CD1c-positive myeloid dendritic cell (primary cell): ENCODE measurements at regions not wholly inside any gene's neighbourhood (a gene's known extent, or its start where the extent isn't known, plus 50 kb on each side); places are given as distances from the start of the nearest gene placed in this dataset.

ENCODE experiments used
- DNase-seq: peaks from one replicate; pipeline ENCODE4 v3.0.0-alpha.2; 2016; ENCODE audit errors: extremely low spot score

GRCh38 chr5:125278711-125279110 lies 532.3 kb upstream of the ZNF608 start:
- no peak for DNase-seq

- no peak for DNase-seq
Measured at GRCh38 chr5:125281667-125282066, 535.2 kb upstream of the ZNF608 start.

- DNase-seq: no peak
Measured at GRCh38 chr5:125283372-125283771, 536.9 kb upstream of the ZNF608 start.

DNA sequence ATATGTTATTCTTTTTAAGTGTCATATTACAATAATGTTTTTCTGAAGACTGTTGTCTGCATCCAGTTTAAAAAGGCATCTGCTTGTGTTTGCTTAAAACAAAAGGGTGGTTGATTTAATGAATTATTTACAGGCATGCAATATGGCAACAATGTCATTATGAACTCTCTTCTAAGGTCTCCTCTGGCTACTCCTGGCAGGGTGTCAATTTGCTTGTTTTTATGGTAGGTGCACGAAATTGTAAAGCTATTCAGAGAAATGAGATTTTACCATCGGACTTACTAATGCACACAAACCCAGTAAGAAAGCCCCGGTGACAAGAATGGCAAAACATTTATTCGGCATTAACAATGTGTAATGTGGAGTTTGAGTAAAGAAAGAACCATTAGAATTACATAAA lies 539.8 kb upstream of the ZNF608 start:
- no peak for DNase-seq

- no peak for DNase-seq
Measured at GRCh38 chr5:125289606-125290005, 543.2 kb upstream of the ZNF608 start.

DNA sequence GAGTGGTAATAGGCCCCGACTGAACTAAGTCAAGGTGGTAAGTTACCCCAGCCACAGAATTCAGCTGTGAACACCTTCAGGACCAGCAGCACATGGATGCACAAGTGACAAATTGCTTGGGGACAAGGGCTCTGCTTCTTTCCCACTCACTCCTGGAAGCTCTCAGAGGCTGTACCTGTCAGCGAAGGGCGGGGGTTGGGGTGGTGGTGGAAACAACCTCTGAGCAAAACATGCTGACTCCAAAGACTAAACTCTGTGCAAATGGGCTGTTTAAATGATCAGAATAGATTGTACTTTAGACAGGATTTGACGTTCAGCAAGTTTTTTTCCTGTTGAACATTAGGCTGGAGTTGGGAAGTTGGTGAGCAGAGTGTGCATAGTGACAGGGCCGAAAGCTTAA lies 544.5 kb upstream of the ZNF608 start:
- no peak for DNase-seq

- no peak for DNase-seq
Measured at GRCh38 chr5:125291447-125291846, 545.0 kb upstream of the ZNF608 start.

DNA sequence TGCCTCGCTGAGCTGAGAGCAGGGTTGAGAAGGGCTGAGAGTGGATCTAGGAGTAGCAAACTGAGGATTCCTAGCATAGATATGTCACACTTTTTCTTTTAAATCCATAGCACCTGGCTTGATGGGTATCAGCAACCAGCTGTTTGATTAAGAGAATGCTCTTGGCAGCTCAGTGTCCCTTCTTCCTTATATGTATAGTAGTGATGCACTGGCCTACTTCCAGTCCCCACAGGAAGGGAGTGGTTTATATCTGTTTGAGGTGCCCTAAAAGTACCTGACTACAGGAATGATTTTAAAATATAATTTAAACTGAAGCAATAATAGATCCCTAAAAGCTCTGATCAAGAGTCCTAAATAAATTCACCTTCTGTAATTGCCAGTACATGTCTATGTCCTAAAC lies 546.8 kb upstream of the ZNF608 start:
- DNase-seq: no peak

- DNase-seq: no peak
Measured at GRCh38 chr5:125293726-125294125, 547.3 kb upstream of the ZNF608 start.

- DNase-seq: no peak
Measured at GRCh38 chr5:125294844-125295243, 548.4 kb upstream of the ZNF608 start.

GRCh38 chr5:125295405-125295872 lies 549.0 kb upstream of the ZNF608 start:
- peak; percentile 6 for DNase-seq

- DNase-seq: no peak
Measured at GRCh38 chr5:125298258-125298657, 551.8 kb upstream of the ZNF608 start.

DNA sequence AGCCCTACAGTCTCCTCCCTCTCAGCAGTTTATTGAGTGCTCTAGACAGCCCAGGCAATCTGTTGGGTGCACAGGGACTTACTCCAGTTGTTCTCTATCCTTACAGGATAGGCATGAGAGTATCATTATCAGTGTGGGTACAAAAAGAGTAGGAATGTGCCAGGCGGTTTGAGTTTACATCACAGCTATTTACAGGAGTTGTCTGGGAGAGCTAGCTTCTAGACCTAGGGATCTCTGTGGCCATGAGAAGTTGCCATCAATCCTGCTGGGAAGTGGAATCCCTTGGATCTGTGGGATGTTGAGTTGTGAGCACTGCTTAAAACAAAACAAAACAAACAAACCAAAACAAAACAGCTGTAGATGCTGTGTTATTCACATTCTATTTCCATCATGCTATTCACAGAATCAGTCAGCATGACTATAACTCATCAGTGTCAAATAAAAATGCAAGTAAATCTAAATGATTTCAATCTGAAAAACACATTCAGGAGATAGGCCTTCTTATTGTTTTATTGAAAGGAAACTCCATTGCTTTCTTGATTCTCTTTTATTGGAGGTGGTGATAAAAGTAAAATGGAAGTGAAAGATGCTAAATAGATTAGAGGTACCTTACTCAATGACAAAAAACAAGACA lies 552.4 kb upstream of the ZNF608 start:
- no peak for DNase-seq

GRCh38 chr5:125301711-125302110 lies 555.3 kb upstream of the ZNF608 start:
- DNase-seq: no peak

- no peak for DNase-seq
Measured at GRCh38 chr5:125302577-125302976, 556.1 kb upstream of the ZNF608 start.

DNA sequence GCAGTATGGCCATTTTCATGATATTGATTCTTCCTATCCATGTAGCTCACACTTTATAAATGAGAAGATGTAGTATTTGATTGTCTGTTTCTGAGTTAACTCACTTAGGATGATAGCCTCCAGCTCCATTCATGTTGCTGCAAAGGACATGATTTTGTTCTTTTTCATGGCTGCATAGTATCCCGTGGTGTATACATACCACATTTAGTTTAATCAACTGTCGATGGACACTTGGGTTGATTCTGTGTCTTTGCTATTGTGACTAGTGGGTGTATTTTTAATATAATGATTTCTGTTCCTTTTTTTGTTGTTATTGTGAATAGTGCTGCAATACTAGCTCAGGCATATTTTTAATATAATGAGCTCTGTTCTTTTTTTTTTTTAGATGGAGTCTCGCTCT lies 560.3 kb upstream of the ZNF608 start:
- DNase-seq: no peak

DNA sequence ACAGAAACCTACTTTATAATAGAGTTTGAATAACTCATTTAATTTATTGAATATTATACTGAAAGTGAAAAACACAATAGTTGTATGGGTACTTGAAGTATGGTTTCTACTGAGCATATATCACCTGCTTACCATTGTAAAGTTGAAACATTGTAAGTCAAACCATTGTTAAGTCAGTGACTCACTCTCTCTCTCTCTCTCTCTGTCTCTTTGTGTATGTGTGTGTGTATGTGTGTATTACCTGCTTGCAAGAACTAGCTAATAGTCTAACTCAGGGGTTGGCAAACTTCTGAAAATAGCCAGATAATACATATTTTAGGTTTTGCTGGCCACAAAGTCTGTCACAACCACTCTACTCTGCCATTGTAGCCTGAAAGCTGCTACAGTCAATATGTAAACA lies 564.3 kb upstream of the ZNF608 start:
- no peak for DNase-seq

- no peak for DNase-seq
Measured at GRCh38 chr5:125311743-125312142, 565.3 kb upstream of the ZNF608 start.

DNA sequence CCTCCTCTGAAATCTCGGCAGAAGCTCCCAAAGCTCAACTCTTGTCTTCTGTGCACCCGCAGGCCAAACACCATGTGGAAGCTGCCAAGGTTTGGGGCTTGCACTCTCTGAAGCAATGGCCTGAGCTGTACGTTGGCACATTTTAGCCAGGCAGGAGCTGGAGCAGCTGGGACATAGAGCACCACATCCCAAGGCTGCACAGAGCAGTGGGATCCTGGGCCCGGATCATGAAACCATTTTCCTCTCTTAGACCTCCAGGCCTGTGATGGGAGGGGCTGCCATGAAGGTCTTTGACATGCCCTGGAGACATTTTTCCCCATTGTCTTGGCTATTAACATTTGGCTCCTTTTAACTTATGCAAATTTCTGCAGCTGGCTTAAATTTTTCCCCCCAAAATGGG lies 567.1 kb upstream of the ZNF608 start:
- DNase-seq: no peak

DNA sequence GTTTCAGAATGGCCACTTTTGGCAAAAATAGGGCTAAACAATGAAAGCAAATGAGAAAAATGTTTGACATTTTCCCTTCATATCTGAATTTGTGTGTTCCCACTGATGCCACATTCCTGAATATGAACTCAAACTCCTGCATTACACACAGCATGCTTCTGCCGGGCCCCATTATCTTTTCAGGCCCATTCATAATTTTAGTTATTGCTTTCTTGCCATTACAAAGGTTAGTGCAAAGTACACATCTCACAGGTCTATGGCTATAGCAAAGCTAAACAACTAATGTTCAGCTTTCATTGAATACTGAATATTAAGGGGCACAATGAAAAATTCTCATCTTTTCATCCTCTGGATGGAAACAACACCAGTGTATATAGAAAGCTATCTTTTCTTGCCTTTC lies 568.9 kb upstream of the ZNF608 start:
- no peak for DNase-seq

GRCh38 chr5:125316391-125316790 lies 570.0 kb upstream of the ZNF608 start:
- DNase-seq: no peak

DNA sequence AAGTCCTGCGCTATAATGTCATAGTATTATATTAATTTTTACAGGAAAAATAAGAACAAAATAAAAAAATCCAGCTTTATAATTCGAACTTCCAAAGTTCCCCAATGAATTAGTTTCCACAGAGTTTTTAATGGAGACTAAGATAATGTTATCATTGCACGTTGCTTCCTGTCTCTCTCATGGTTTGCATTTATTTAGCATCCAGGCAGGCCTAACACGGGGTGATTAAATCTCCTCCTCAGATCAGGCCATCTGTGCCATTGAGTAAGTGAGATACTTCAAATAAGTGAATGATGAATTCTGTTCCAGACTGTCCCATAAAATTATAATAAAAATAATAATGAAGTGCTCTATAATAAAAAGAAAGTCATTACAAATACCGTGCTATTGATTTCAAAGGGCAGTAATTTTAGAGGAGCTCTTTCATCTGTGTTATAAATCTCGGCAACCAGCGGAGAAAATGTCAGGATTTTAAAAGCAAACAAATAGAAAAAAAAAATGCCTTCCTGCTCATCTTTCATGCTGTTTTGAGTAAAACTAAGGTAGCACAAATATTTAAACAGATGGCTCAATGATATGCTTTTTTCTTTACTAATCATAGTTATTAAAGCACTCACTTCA lies 570.6 kb upstream of the ZNF608 start:
- no peak for DNase-seq

GRCh38 chr5:125317536-125317995 lies 571.1 kb upstream of the ZNF608 start:
- no peak for DNase-seq

DNA sequence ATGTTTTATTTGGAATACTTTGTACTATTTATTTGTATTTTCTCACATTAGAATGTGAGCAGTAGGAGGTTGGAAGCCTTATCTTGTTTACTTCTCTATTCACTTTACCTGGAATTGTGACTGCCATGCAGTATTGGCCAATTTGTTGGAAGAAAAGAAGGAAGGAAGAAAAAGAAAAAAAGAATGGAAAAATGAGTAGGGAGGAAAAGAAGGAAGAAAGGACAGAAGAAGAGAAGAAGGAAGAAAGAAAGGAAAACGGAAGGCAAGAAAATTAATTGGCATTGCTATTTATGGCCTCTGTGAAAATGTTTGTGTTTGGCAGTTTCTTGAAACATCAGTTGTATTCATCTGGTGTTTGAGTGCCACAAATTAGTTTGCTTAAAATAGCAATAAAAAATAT lies 575.2 kb upstream of the ZNF608 start:
- no peak for DNase-seq
